H7 (cell line): ENCODE measurements at regions not wholly inside any gene's neighbourhood (a gene's known extent, or its start where the extent isn't known, plus 50 kb on each side); places are given as distances from the start of the nearest gene placed in this dataset.
A peak's percentile ranks its signal among the peaks of the same experiment; 100 is the strongest.
"Not testable (repeated sequence)": the region's sequence is repeated elsewhere in the genome, so short reads cannot be mapped to it uniquely, and the experiment has no call there.

ENCODE experiments used
- DNase-seq: peaks from one replicate; pipeline ENCODE4 v3.0.0; 2012
- H3K27me3 ChIP-seq: 2 replicates; pipeline ENCODE4 v1.6.0; 2011; ENCODE audit warnings: mild to moderate bottlenecking, low read length; ENCODE audit not compliant: control insufficient read depth, insufficient read depth
- H3K36me3 ChIP-seq: replicated peaks from 2 replicates; pipeline ENCODE4 v1.5.1; 2011; ENCODE audit warnings: low read length; ENCODE audit not compliant: control insufficient read depth, insufficient read depth
- H3K4me3 ChIP-seq: 2 replicates; pipeline ENCODE4 v1.5.1; 2011; ENCODE audit warnings: low read depth, mild to moderate bottlenecking, control low read depth, low read length, moderate library complexity; ENCODE audit not compliant: insufficient read depth

DNA sequence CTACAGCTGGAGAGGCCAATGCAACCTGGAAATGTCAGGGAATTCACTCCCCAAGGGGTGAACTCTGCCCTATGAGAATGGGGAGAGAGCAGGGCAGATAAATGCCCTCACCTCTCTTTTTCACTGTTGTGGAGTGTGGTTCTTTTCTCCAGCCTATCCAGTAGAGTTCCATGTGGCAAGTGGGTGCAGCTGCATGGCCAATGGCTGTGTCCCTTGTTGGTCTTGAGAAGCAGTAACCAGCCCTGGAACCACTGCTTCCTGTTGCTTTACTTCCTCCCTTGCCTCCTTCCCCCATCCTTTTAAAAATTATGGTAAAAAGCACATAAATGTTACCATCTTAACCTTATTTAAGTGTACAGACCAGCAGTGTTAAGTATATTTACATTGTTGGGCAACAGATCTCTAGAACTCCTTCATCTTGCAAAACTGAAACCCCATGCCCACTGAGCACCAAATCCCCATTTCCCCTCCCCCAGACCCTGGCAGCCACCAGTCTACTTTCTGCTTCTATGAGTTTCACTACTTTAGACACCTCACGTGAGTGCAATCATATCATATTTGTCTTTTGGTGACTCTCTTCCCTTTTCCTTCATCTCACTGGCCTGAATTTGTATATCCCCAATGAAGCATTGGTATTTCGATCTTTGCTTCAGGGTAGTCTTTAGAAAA is 77.0 kb upstream of the GRIP1 start:
- DNase-seq: no peak
- Histone ChIP-seq H3K36me3 (no peaks in the 10 kb centered on the region), H3K4me3 (no peak overlapping the region), H3K27me3 (no peaks in the 10 kb centered on the region)

DNA sequence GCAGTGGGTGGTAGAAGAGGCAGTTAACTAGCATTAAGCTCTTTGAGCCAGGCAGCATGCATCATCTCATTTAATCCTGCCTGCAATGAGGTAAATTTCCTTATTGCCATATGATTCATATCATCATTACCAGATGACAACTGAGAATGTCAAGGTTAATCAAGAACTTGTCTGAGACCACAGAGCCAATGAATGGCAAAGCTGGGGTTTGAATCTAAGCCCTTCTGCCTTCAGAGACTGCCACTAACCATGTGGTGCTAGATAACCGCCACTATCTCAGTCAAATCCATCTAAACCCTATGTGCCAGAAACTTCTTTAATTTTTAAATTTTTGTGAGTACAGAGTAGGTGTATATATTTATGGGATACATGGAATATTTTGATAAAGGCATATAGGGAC is 77.8 kb upstream of the GRIP1 start:
- no peaks in the 10 kb centered on the region for H3K27me3 ChIP-seq
- DNase-seq: no peak
- no peaks in the 10 kb centered on the region for H3K36me3 ChIP-seq
- H3K4me3 ChIP-seq: no peak overlapping the region

DNA sequence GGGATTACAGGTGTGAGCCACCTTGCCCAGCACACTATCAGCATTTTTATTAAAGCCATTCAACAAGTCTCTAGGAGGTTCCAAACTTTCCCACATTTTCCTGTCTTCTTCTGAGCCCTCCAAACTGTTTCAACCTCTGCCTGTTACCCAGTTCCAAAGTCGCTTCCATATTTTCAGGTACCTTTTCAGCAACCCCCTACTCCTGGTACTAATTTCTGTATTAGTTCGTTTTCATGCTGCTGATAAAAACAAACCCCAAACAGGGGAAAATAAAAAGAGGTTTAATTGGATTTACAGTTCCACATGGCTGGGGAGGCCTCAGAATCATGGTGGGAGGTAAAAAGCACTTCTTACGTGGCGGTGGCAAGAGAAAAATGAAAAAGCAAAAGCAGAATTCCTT is 81.2 kb upstream of the GRIP1 start:
- DNase-seq, H3K27me3 ChIP-seq, H3K36me3 ChIP-seq, H3K4me3 ChIP-seq: not testable (repeated sequence)

DNA sequence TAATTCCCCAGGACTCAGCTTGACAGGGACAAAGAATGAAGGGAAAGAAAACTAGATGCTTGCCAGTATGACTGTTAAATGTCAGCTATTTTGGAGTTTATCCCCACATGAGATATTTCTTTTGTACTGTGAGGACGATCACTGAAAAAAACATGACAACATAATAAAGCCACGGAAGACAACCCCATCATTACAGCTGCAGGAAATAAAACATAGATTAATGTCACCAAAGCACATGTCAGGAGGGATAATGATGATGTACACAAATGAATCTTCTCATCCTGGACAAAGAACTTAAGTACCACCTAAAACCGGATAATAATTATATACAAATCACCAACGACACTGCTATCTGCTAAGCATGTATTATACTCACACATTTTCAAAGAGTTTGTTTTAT is 84.6 kb upstream of the GRIP1 start:
- Histone ChIP-seq H3K27me3 (no peaks in the 10 kb centered on the region), H3K4me3 (no peak overlapping the region), H3K36me3 (no peaks in the 10 kb centered on the region)
- no peak for DNase-seq

DNA sequence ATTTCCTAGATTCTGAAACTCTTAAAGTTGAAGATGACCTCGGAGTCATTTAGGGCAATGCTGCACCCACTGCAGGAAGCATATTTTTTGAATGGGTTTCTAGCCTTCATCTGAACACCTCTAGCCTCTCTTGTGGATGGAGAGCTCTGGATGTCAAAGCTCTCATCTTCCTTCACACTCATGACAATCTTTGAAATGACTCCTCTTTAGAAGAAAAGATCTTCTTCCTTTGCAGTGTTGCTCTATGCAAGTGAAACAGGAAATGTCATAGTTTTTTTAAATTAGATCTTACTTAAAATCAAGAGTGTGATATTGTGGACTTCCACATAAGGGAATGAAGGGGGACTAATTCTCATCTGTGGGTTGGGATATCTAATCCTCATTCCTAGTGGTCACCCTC is 86.3 kb upstream of the GRIP1 start:
- no peaks in the 10 kb centered on the region for H3K27me3 ChIP-seq
- no peak overlapping the region for H3K4me3 ChIP-seq
- DNase-seq: no peak
- H3K36me3 ChIP-seq: no peaks in the 10 kb centered on the region

DNA sequence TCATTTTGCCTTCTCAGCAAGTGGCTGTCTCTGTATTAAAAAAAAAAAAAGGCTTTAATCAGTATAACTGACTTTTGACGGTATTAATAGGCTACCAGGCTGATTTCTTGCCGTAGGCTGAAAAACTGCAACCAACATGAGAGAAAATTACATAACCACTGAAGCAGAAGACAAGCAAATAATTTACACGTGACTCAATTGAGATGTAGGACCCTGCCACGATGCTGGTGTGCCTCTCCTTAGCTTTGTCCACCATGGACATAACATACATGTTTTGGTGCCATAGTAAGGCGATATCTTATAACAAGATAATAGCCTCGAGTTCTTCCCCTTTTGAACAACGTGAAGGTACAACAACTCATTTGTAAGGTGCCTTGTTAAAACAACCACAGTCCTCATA is 88.7 kb upstream of the GRIP1 start:
- Histone ChIP-seq H3K4me3 (no peak overlapping the region), H3K27me3 (no peaks in the 10 kb centered on the region), H3K36me3 (no peaks in the 10 kb centered on the region)
- no peak for DNase-seq

DNA sequence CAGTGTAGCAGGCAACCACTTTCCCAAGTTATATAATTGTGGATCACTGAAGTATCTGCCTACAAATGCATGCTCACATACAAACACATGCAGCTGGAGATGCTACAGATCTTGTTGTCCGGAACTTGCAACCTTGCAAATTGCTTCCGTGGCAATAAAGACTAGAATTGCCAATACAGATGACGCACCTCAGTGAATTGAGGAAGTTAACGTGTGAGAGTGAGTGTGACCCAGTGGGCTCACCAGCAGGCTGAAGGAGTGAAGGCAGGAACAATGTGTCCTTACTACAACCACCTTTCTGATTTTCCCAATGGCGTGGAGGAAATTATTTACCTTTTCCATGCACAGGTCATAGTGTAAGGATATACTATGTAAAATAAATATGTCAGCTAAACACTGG is 89.4 kb upstream of the GRIP1 start:
- H3K36me3 ChIP-seq: no peaks in the 10 kb centered on the region
- no peak for DNase-seq
- H3K4me3 ChIP-seq: no peak overlapping the region
- no peaks in the 10 kb centered on the region for H3K27me3 ChIP-seq

DNA sequence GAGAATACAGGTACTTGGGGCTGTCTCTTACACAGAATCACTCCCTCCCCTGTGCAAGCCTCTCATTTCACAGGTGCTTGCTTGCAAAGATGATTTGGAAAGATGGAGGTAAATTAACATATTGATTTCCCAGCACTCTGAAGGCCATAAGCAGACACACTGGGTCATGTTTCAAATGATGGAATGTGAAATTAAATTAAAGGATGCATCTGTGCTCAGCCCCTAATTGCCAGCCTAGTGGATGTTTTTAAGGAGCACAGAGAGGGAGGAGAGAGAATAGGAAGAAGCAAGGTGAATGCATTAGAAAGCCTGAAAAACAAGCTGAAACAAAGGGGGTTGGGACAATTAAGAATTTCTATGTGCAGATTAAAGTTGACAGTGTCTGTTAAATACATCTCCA is 96.1 kb upstream of the GRIP1 start:
- Histone ChIP-seq H3K27me3 (no peaks in the 10 kb centered on the region), H3K4me3 (no peak overlapping the region), H3K36me3 (no peaks in the 10 kb centered on the region)
- DNase-seq: no peak

DNA sequence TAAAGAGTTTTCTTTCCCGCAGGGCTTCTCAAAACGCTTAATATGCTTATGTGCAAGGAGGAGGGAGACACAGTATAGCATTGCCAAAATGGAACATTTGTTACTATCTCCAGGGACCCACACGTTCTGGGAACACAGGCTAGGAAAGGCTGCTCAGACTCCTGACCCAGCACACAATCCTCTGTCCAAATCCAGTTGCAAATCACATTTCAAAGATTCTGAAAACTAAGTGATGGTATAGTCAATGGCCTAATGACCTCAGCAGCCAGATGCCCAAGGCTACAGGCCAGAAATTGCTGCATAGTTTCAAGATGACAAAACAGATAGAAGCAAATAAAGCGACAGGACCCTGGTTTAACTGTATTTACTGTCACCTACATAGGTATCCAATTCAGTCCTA is 97.0 kb upstream of the GRIP1 start:
- no peak for DNase-seq
- no peaks in the 10 kb centered on the region for H3K36me3 ChIP-seq
- no peak overlapping the region for H3K4me3 ChIP-seq
- no peaks in the 10 kb centered on the region for H3K27me3 ChIP-seq

DNA sequence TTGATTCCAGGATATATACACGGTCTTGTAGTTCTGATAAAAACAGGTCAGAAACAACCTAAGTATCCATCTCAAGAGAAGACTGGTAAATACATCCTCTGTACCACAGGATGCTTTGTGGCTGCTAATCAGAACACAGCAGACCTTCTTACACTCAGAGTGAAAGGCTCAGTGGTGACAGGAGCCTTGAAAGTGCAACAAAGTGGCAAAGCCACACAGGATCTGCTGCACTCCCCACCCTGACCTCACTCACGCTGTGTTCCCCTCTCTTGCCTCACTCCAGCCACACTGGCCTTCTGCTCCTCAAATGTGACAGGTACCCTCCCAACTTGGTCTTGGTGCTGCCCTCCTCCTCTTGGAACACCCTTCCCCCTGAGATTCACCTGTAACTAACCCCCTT is 98.1 kb upstream of the GRIP1 start:
- no peak for DNase-seq
- H3K36me3 ChIP-seq: no peaks in the 10 kb centered on the region
- no peak overlapping the region for H3K4me3 ChIP-seq
- H3K27me3 ChIP-seq: no peaks in the 10 kb centered on the region

DNA sequence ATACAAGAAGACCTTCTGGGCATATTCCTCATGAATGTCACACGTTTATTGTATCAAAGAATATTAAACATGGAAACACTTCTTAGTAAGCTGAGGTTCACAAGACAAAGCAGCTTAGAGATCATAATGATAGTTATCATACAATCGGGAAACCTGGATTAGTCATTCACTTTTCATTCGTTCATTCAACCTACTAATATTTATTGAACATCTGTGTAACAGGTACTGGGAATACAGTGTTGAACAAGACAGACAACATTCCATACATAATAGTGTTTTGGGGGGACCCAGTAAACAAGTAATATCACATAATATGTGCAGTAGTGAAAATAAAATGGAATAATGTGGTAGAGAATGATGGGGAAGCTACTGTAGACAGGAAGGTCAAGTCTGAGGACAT is 100.6 kb upstream of the GRIP1 start:
- Histone ChIP-seq H3K4me3 (no peak overlapping the region), H3K27me3 (no peaks in the 10 kb centered on the region), H3K36me3 (no peaks in the 10 kb centered on the region)
- DNase-seq: no peak

DNA sequence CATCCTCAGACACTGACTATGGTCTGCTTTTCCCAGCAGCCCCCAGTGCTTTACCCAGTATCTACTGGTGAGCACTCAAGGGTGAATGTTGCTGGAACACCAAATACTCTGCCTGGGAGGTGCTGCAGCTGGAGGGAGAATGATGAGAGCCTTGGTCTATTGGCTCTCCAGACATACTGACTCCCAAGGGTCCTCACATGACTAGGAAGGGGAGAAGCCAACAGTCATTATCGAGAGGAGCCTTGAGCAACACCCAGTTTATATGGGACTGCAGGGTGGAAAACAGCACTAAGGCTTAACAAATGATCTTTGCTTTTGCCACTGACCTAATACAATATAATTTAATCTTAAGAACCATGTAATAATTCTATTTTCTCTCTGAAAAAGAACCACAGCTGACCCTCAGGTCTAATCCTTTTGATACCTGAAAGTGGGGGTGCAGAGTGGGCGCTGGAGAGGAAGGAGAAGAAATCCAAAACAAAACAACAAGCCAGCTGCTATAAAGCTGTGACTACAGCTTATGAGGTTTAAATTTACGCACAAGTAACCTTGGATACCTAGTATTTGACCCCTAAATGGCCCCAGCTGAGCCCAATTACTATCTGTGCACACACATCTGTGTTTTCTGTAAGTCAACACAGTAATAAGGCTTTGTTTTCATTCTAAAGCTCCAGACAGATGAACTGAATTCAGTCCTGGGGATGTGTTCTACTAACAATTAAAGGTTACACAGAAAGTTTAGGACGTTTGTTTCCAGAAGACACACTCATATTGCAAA is 107.8 kb upstream of the GRIP1 start:
- DNase-seq: no peak
- Histone ChIP-seq H3K27me3 (no peaks in the 10 kb centered on the region), H3K36me3 (no peaks in the 10 kb centered on the region), H3K4me3 (no peak overlapping the region)

DNA sequence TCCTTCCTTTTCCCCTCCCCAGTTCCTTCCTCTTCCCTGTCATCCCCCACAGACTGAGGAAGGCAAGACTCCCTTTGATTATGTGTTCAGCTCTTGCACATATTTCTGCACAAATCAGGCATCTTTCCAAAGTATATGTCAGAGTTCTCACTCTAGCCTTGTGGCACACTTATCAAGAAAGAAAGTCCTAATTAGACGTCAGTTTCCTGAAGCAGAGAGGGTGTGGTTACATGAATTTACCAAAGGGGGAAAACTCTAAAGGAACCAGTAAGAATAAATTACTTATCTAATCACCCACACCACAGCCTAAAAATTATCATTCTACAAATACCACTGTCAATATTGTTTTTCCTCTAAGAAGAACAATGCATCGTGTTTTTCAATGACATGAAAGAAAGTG is 120.7 kb upstream of the GRIP1 start:
- no peak for DNase-seq
- no peaks in the 10 kb centered on the region for H3K36me3 ChIP-seq
- H3K27me3 ChIP-seq: no peaks in the 10 kb centered on the region
- H3K4me3 ChIP-seq: no peak overlapping the region

DNA sequence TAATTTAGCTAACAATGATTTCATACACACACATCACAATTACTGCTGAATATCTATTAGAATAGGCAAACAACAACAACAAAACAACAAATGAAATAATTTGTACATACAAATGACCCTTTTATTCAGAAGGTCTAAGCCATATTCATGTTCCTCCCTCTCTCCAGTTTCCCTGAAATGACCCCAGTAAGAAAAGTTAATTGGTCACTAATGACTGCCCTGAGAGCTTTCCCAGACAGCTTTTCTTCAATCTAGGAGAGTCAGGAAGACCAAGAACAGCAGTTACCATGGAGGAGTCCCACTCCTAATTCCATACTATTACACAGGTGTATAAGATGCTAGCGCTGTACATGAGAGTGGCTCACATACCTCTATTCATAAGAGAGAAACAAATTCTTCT is 121.2 kb upstream of the GRIP1 start:
- no peaks in the 10 kb centered on the region for H3K36me3 ChIP-seq
- H3K4me3 ChIP-seq: no peak overlapping the region
- DNase-seq: no peak
- H3K27me3 ChIP-seq: no peaks in the 10 kb centered on the region

DNA sequence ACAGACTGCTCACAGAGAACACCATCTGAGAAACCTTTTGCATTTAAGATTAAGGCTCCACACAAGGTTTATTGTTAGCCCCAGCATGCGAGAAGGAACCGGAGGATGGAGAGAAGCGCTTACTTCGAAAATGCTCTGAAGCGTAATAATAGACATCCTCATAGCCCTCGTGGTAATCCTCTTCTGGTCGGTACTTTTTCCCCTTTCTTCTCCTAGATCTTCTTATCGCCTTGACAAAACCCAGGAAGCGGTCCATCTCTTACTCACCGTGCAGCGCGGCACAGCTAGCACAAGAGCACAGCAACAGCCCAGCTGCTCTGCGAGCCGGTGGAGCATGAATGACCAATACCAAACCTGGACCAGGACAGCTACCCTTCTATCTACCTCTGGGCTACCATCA is 125.1 kb upstream of the GRIP1 start:
- no peaks in the 10 kb centered on the region for H3K36me3 ChIP-seq
- DNase-seq: peak; percentile 13
- H3K27me3 ChIP-seq: no peaks in the 10 kb centered on the region
- no peak overlapping the region for H3K4me3 ChIP-seq
